Left lobe of liver (tissue), 2 donors: ENCODE measurements at regions not wholly inside any gene's neighbourhood (a gene's known extent, or its start where the extent isn't known, plus 50 kb on each side); places are given as distances from the start of the nearest gene placed in this dataset.

Experiments used
- ATAC-seq: fragments of 200-7000 bp; cut with Tn5 transposase; one replicate; pipeline ENCODE4 v1.9.1; 2020; ENCODE audit warnings: mild to moderate bottlenecking, moderate library complexity
- DNase-seq: peaks from one replicate; pipeline ENCODE4 v3.0.0-alpha.2; 2020; ENCODE audit warnings: low spot score
- donor health status: DM: no; HTN: no; CAD: no; lungs with moderate emphysema.
- donor health status: DM: no; HTN: yes; CAD: no.

DNA sequence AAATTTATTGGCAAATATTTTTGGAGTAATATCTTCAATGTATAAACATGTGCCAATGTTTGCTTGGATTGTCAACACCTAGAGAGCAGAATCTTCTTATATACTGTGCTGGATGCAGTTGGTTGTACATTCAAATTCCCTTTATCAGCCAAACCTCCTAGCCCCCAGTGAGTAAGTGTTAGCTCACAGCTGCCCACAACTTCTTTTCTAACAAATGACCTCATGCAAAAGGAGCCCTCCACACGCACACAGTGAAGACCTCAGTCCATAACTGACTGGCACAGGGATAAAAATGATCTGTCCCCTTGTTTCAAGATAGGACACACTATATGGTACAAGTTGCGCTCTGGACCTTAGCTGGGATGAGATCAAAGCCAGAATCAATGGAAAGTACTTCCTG lies 458.0 kb upstream of the NWD2 start:
- no peak for DNase-seq
- no peak for ATAC-seq

DNA sequence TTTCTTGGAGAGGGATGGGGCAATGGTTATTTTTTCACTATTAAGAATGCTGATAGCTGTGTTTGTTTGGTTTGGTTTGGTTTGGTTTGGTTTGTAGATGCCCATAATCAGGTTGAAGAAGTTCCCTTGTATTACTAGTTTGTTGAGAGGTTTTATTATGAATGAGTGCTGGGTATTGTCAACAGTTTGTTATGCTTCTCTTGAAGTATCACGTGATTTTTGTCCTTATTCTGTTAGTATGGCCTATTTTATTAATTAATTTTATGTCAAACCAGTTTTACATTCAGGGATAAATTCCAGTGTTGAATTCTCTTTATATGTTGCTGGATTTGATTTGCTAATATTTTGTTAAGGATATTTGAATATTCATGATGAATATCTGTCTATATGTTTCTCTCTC lies 449.8 kb upstream of the NWD2 start:
- DNase-seq (no peak), ATAC-seq (no peak)

DNA sequence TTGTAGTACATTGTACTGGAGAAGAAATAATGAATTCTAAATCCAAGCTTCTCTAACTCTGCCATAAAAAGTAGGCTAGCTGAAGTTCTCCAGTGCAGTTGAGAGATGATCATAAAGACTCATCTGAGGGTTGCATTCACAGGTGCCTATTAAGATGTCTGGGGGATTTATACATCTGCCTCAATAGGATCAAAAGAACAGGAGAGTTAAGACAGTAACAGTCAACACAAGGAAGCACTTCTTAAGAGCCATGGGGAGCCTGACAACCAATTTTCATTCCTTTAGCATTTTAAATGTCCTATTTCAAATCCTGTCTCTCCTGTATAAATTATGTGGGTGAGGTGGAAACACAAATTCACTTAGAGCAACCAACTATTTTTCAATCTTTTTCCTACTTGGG lies 432.4 kb upstream of the NWD2 start:
- DNase-seq: no peak
- ATAC-seq: no peak

- ATAC-seq (no peak), DNase-seq (no peak)
Measured at GRCh38 chr4:36815536-36815935, 429.0 kb upstream of the NWD2 start.

- ATAC-seq (no peak), DNase-seq (no peak)
Measured at GRCh38 chr4:36823199-36823967, 421.2 kb upstream of the NWD2 start.

DNA sequence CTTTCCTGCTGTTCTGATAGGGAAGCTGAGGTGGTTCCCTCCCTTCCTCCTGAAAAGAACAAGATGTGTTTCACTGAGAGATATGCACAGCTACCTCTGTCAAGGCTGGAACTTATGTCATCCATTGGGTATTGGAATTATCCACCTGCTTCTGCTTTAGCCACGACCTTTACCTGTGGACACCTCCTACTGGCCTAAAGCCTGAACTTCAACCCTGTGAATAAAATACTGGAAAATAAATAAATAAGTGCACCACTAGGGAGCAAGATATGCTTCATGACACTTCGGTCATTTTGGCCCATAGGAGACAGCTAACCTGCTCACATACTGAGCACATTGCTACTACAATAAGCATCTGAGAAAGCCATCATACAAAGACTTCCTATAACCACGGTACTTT lies 419.9 kb upstream of the NWD2 start:
- ATAC-seq (no peak), DNase-seq (no peak)

GRCh38 chr4:36835246-36835645 lies 409.3 kb upstream of the NWD2 start:
- DNase-seq: no peak

GRCh38 chr4:36841583-36842326 lies 402.8 kb upstream of the NWD2 start:
- ATAC-seq: no peak
- DNase-seq: no peak

More at GRCh38 chr4:36835246-36835645, 409.3 kb upstream of the NWD2 start:
- ATAC-seq: no peak

GRCh38 chr4:36844448-36844847 lies 400.1 kb upstream of the NWD2 start:
- DNase-seq (no peak), ATAC-seq (no peak)

- DNase-seq (no peak), ATAC-seq (no peak)
Measured at GRCh38 chr4:36852856-36853255, 391.7 kb upstream of the NWD2 start.

DNA sequence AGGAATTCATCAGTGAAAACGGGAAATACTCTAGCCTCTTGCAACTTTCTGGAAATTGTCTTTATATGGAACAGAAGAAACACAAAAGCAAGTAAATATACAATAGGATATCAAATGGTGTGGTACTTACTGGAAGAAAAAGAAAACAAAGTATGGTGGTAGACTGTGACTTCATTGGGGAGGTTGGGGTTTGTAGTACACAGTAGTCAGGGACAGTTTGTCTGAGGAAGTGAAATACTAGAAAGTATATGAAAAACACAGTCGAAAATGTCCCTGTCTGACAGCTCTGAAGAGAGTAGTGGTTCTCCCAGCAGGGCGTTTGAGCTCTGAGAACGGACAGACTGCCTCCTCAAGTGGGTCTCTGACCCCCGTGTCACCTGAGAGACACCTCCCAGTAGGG lies 390.0 kb upstream of the NWD2 start:
- DNase-seq (no peak), ATAC-seq (no peak)

DNA sequence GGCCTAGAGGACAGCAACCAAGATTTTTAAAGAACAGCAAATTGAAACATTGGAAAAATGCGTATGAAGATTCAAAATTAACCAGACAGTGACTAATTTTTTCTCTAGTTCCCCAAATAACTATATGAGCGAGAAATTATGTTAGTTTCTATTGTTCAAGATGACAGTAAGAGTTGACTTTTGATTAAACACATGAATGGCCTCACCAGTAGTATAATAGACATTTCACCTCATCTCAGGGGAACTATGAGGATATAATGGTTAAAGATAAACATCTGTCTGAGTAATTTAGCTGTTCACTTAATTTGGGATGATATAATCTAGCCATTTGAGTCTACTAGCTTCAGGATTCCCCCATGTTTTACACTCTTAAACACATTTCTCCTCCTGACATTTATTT lies 380.9 kb upstream of the NWD2 start:
- no peak for DNase-seq
- no peak for ATAC-seq

DNA sequence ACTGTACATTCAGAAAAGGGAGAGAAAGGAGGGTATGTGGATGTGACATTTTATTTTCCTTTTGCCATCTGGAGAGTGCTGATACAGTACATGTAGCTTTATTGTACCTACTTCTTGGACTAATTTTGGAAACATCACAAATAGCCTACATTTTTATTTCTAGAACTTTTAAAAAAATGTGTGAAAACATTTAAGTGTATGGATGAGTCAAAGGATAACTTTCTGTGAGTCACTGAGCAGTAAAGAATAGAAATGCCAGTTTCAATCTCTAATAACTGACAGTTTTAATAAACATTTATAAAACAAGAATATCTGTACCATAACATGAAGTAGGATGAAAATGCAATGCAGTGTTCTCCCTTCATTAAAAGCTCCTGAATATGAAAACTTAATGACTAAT lies 374.4 kb upstream of the NWD2 start:
- DNase-seq: no peak
- no peak for ATAC-seq

- DNase-seq: no peak
- no peak for ATAC-seq
Measured at GRCh38 chr4:36872679-36873078, 371.9 kb upstream of the NWD2 start.

GRCh38 chr4:36884151-36884550 lies 360.4 kb upstream of the NWD2 start:
- no peak for DNase-seq

GRCh38 chr4:36891971-36892370 lies 352.6 kb upstream of the NWD2 start:
- ATAC-seq (no peak), DNase-seq (no peak)

More at GRCh38 chr4:36884151-36884550, 360.4 kb upstream of the NWD2 start:
- ATAC-seq: no peak

DNA sequence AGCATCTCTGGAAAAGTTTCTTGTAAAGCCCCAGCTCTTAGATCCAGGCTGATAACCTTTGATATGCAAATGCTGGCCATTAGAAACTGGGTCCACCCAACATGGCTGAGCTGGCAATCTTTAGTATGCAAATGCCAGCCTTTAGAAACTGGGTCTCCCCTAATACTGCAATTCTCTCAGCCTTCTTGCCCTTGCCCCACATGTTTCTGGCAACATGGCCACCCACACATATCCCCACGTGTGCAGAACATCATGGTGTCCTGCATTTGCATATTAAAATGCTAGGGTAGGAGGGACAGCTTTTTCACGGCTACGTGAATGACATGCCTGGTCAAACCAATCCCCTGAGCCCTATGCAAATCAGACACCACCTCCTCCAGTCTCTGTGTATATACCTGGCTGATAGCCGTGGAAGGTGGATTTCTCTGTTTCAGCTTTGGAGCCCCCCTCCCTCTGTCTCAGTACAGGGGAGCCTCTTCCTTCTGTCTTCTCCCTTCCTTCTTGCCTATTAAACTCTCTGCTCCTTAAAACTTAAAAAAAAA lies 344.0 kb upstream of the NWD2 start:
- no peak for ATAC-seq
- no peak for DNase-seq

DNA sequence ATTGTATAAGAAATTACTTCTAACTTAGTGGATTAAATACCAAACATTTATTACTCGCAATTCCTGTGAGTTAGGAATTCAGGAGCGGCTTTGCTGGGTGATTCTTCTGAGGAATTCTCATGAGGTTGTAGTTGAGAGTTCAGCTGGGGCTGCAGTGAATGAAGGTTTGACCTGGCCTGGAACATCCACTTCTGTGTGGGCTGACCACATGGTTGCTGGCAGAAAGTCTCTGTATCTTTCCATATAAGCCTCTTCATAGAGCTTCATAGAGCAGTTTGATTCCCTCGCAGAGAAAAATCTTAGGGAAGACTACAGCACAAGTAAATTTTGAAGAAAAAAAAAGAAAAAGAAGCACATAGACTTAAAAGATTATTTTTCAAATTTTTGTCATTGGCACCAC lies 339.7 kb upstream of the NWD2 start:
- DNase-seq: no peak

GRCh38 chr4:36914106-36914505 lies 330.4 kb upstream of the NWD2 start:
- DNase-seq (no peak), ATAC-seq (no peak)

More for the DNA sequence above, 339.7 kb upstream of the NWD2 start:
- ATAC-seq: no peak

- ATAC-seq: no peak
Measured at GRCh38 chr4:36915717-36916116, 328.8 kb upstream of the NWD2 start.

DNA sequence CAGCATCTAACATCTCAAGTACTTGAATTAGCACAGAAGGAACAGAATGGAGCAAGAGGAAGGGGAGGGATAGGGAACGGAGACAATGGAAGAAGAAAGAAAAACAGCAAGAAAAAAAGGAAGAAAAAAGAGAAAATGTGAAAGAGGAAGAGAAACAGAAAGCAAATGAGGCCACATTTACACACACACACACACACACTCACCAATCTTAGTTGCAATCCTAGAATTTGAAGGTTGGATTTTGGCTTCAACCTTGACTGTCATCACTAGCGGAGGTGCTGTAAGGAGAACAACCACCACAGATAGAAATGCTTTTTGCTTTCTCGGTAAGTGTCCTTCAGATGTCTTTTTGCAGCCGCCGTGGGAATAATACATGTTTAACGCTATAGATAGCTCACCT lies 327.1 kb upstream of the NWD2 start:
- ATAC-seq: no peak
- no peak for DNase-seq

More at GRCh38 chr4:36915717-36916116, 328.8 kb upstream of the NWD2 start:
- DNase-seq: no peak

DNA sequence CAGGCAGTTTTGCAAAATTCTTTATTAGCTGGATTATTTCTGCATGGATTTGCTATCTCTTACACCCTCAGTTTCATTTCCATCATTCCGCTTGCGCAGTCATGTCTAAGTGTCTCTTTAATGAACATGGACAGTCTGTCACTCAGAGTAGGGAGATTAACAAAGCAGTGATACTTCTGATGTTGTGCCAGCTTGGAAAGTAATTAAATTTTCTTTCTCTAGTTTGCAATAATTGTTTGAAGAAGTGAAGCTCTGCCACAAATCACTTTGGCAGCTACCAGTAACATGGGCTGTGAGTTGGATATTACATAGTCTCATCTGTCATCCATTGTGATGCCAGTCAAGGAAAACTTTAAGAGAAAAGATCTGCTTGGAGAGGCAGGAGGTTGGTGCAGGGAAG lies 324.8 kb upstream of the NWD2 start:
- ATAC-seq (no peak), DNase-seq (no peak)
